Prostate gland (tissue), 2 donors: ENCODE measurements at regions not wholly inside any gene's neighbourhood (a gene's known extent, or its start where the extent isn't known, plus 50 kb on each side); places are given as distances from the start of the nearest gene placed in this dataset.

Experiments
- POLR2A ChIP-seq: fragments of 450-650 bp; IDR thresholded peaks from one replicate; pipeline ENCODE4 v1.6.1; 2016; ENCODE audit warnings: antibody characterized with exemption, mild to moderate bottlenecking
- POLR2AphosphoS5 ChIP-seq: sonication (generic); formaldehyde crosslinking; IDR thresholded peaks from one replicate; pipeline ENCODE4 v1.6.1; 2017; ENCODE audit warnings: antibody characterized with exemption
- TF ChIP-seq, protein P1 (sequence below), 4 experiments: fragments of 200-600 bp in 2 of 4; fragments of 450-650 bp in 2 of 4; sonication (generic) in 2 of 4; IDR thresholded peaks; 1 replicate in 3 of 4; 2 replicates in 1 of 4; pipeline ENCODE4 v1.5.1; 2016 to 2019; ENCODE audit warnings: antibody characterized with exemption in 4 of 4, mild to moderate bottlenecking in 2 of 4, moderate library complexity in 2 of 4

DNA sequence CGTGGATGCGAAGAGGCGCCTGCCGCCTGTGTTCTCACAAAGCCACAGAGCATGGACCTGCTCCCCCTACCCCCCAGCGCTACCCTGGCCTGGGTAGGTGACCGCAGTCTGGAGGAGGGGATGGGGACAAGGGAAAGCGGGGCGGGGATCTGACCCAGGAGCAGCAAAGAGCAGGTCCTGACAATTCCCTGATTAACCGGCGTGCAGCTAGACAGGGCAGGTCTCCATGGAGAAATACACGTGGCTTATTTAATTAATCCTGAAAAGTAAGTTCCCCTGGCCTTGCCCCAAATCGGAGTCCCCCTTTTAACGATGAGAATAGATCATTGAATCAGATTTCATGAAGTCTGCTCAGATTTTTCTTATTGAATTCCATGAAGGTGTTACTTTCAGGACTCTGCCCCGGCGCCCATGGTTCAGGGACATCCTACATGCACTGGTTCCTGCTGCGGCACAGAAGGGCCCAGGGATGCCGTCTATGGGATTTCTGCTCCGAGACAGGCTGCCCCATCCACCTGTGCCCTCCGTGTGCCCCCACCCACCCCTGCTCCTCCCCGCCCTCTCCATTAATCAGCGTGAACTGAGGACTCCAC lies 251.0 kb upstream of the SFSWAP start:
- TF ChIP-seq, protein P1, sequence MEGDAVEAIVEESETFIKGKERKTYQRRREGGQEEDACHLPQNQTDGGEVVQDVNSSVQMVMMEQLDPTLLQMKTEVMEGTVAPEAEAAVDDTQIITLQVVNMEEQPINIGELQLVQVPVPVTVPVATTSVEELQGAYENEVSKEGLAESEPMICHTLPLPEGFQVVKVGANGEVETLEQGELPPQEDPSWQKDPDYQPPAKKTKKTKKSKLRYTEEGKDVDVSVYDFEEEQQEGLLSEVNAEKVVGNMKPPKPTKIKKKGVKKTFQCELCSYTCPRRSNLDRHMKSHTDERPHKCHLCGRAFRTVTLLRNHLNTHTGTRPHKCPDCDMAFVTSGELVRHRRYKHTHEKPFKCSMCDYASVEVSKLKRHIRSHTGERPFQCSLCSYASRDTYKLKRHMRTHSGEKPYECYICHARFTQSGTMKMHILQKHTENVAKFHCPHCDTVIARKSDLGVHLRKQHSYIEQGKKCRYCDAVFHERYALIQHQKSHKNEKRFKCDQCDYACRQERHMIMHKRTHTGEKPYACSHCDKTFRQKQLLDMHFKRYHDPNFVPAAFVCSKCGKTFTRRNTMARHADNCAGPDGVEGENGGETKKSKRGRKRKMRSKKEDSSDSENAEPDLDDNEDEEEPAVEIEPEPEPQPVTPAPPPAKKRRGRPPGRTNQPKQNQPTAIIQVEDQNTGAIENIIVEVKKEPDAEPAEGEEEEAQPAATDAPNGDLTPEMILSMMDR (IDR thresholded peaks at IDR 0.05) = no peak
- no peak for TF ChIP-seq POLR2A
- TF ChIP-seq POLR2AphosphoS5 = no peak
